Activated CD4-positive, alpha-beta T cell treated with anti-CD3 and anti-CD28 coated beads for 24 hours (primary cell): ENCODE measurements at regions not wholly inside any gene's neighbourhood (a gene's known extent, or its start where the extent isn't known, plus 50 kb on each side); places are given as distances from the start of the nearest gene placed in this dataset.

Experiments used
- DNase-seq, 2 donors: peaks; one replicate each; pipeline ENCODE4 v3.0.0-alpha.2; 2020; ENCODE audit warnings: low read depth in 2 of 2

DNA sequence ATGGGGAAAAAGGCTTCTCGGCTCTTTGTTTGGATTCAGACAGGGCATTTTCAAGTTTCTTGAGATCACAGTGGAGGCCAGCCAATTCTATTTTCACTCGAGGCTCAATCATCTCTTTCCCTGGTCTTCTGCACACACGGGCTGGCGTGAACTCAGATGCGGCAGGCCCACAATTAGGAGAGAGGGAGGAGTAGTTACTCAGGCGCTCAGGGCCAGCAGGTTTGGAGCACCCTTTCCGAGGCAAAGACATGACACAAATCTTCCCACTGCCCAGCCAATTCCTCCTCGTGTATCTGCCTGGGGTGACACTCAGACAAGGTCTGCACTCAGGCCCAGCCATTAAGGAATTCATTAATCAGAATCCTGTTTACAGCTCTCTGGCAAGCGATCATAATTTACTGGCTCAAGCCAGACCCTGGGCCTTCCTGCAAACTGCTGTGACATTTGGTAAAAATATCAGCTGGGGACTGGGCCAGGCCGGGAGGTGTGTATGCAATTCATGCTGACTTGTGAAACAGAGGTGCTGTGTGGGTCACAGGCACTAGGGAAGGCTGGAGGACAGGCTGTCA is 68.1 kb upstream of the TLE3 start:
- DNase-seq: no peak

GRCh38 chr15:70164910-70165715 is 67.4 kb upstream of the TLE3 start:
- no peak for DNase-seq

- no peak for DNase-seq
These were observed 66.6 kb upstream of the TLE3 start for GRCh38 chr15:70164156-70164900.

GRCh38 chr15:70160803-70161565 is 63.3 kb upstream of the TLE3 start:
- no peak for DNase-seq

GRCh38 chr15:70160267-70160666 is 62.5 kb upstream of the TLE3 start:
- DNase-seq: no peak

DNA sequence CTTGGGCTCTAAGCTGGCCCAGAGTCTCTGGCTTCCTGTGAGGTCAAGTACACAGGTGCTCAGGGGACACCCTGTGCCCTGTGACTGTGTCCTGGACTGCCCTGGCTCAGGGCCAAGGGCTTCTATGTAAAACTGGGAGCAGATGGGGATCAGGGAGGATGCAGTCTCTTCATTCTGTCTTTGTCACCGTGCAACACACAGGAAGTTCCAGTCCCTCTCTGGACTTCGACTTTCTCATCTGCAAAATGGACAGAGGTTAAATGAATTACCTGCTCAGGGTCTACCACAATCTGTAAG is 61.9 kb upstream of the TLE3 start:
- DNase-seq: no peak

DNA sequence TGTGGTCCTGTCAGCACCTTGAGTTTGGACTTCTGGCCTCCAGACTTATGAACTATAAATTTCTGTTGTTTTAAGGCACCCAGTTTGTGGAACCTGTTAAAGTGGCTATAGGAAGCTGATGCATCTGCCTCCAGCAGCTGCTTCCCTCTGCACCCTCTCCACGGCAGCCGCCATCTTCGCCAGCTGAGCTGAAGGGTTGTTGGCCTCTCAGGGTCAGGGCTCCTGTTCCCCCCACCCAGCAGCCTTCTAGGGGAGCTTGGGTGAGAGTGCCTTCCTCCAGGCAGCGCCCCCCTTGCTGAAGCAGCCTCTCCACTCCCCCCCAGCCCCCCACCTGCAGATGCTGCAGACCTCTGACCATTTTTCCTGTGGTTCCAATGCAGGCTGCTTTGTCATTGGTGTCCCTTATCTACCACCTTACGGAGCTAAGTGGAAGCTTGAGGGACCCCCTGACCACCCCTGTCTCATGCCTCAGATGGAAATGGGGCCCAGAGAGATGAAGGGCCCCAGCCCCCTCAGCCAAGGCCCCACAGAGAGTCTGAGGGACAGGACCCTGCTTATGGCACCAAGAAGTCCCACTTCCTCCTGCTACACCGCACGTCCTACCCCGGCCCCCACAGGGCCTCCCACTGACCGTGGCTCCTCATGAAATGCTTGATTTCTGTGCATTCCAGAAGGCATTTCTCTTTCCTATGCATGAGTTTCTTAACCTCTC is 61.4 kb upstream of the TLE3 start:
- DNase-seq: no peak

DNA sequence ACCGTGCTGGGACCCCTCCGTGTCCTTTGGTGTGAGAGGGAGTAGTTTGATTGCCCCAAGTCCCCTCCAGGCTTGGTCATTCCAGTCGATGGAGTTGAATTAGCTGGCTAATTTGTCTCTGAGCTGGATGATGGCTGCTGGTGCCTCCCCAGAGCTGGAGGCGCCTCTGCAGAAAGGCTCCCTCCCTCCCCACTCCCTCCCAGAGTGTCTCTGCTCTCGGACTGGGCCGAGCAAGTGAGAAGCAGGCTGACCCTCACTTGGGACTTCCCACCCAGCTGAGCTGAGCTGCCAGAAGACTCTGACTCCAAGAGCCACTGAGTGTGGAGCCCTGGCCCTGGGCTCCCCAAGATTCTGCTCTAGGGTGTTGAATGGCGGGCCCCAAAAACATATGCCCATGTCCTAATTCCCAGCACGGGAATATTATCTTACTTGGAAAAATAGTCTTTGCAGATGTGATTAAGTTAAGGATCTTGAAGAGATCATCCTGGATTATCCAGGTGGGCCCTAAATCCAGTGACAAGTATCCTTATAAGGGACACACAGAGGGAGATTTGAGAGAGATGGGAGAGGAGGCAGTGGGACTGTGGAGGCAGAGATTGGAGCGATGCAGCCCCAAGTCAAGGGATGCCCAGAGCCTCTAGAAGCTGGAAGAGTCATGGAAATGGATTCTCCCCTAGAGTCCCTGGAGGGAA is 60.7 kb upstream of the TLE3 start:
- no peak for DNase-seq

GRCh38 chr15:70156671-70157271 is 59.1 kb upstream of the TLE3 start:
- no peak for DNase-seq

- no peak for DNase-seq
These were observed 57.1 kb upstream of the TLE3 start for GRCh38 chr15:70154718-70155347.

DNA sequence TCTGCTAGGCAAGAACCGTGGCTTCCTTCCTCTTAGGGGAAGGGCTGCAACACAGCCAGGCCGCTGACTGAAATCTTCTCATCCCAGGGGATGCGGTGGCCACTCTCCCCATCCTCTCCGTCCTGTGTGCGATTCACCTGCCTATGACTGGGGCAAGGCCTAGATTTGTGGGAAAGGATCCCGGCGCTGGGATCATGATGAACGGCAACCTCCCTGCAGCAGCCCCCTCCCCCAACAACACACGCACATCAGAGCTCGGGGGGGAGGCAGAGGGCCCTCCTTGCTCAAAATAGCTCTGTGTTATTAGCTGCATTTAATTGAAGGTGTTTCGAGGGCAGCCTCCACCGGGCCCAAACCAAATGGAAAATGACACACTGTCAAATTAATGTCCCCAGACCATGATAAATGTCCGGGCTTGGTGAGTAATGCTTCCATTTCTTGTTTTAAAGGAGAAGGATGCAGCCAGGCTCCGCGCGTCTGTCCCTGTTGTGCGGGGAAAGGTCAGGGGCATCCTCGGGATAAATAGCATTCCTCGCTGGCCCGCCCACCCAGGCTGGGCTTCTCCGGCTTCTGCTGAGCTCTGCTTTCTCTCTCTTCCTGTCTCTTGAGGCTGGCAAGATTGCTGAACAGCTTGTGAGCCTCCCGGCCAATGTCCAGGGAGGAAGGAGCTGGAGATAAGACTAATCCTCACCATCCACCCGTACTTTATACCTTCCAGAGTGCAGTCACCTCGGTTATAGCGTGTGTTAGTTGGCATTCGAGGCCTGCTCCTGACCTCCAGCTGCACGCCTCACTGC is 56.4 kb upstream of the TLE3 start:
- no peak for DNase-seq

- DNase-seq: no peak
These were observed 54.4 kb upstream of the TLE3 start for GRCh38 chr15:70152070-70152480.

DNA sequence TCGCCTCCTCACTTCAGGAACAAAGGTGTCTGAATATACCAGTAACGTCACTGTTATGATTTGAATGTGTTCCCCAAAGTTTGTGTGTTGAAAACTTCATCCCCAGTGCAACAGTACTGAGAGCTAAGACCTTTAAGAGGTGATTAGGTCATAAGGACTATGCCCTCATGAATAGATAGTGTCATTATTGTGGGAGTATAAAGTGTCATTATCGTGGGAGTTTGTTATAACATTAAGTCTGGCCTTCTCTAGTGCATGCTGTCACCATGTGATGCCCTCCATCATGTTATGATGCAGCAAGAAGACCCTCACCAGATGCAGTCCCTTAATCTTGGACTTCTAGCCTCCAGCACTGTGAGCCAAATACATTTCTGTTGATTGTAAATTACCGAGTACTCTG is 53.7 kb upstream of the TLE3 start:
- no peak for DNase-seq

DNA sequence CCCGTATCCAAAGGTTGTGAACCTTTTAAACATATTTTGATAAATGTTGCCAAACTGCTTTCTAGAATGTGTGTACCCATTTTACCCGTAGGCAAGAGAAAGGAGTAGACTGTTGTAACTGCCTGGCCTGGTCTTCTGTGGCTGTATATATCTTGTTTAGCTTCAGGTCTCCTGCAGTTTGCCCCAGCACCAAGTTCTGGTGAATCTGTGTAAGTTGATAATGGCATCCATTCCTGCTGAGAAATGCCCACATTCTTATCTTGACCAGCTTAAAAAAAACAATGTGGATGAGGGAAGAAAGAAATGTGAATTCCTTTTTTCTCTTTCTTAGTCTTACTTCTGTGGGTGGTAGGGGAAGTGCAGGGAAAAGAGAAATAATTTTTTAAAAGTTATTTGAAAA is 53.3 kb upstream of the TLE3 start:
- DNase-seq: no peak

DNA sequence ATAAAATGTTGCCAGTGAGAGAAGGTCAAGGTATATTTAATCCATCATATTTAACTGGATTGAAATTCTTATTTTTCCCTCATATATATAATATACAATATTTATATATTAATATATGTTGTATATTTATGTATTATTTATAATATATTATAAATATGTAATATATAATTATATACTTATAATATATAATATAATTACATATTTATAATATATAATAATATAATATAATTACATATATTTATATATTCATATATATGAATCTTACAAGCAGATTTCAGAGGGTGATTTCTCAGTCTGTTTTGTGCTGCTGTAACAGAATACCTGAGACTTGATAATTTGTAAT is 52.7 kb upstream of the TLE3 start:
- DNase-seq: no peak

DNA sequence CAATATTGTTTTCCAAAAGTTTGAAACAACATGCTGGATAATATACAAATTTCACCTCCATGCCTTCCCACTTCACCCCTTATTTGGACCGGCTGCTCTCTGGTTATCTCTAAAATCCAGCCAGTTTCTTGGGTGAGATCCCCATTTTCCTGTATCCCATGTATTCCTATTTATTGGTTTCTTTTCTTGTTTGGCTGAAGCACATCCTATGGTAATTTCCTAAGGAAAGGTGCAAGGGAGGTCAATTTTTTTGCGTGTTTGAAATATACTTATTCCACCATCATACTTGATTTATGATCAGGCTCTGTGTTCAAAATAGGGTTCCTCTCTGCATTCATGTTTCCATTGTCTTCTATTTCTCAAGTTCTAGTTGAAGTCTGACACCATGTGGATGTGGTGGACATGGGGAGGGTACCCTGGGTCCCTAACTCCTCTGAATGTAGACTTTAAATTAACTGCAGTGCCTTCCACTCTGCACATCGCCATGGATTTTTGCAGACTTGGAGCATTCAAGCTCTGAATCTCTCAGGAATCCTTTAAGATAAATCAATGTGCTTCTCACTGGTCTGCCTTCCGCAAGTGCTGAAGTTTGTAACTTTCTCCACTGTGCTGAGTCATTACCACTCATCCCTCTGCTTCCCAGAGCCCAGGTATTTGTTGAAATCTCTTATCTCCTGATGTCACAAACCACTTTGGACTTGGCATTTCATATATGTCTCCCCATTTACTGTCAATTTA is 52.1 kb upstream of the TLE3 start:
- no peak for DNase-seq

GRCh38 chr15:70147778-70148177 is 50.1 kb upstream of the TLE3 start:
- no peak for DNase-seq
